ENCODE measurements at regions not wholly inside any gene's neighbourhood (a gene's known extent, or its start where the extent isn't known, plus 50 kb on each side); places are given as distances from the start of the nearest gene placed in this dataset.

DNA sequence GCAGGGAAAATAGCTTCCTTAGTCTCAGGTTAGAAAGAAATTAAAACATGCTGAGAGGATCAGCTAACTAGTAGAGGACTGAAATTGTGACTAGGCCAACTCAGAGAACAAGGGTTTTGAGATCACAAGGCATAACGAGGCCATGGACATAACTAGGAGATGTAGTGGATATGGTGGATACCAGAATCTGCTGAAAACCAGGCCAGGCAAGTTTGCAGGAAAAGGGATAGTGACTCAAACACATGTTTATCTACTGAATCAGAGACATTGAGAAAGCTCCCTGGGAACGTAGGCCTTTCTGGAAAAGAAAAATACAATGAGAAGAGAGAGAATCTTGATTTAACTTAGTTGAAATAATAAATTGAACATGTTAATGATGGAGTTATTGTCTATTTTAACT lies 326.5 kb upstream of the GBE1 start:
- TF ChIP-seq CTCF (IDR thresholded peaks at IDR 0.05) (no peak), RAD21 (conservative IDR thresholded peaks at IDR 0.05 in 1 of 2, IDR thresholded peaks at IDR 0.05 in 1 of 2) (no peak), RNF2 (IDR thresholded peaks at IDR 0.05; ENCODE audit: borderline replicate concordance, low read depth) (no peak), POLR2A (IDR thresholded peaks at IDR 0.05; ENCODE audit: low read length) (no peak), EP300 (IDR thresholded peaks at IDR 0.05) (no peak), CEBPB (IDR thresholded peaks at IDR 0.05) (no peak), HOXA7 (CRISPR knock-in tag; IDR thresholded peaks at IDR 0.05) (no peak)
